ENCODE measurements at regions not wholly inside any gene's neighbourhood (a gene's known extent, or its start where the extent isn't known, plus 50 kb on each side); places are given as distances from the start of the nearest gene placed in this dataset.

DNA sequence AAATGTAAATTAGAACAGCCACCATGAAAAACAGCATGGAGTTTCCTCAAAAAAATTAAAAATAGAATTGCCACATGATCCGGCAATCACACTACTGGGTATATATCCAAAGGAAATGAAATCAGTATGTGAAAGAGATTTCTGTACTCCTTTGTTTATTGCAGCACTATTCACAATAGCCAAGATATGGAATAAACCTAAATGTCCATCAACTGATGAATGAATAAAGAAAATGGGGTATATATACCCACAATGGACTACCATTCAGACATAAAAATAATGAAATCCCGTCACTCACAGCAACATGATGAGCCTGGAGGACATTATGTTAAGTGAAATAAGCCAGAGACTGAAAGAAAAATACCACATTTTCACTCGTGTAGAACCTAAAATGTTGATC, 296.9 kb downstream of the RAP2B start:
- TF ChIP-seq, protein P1, sequence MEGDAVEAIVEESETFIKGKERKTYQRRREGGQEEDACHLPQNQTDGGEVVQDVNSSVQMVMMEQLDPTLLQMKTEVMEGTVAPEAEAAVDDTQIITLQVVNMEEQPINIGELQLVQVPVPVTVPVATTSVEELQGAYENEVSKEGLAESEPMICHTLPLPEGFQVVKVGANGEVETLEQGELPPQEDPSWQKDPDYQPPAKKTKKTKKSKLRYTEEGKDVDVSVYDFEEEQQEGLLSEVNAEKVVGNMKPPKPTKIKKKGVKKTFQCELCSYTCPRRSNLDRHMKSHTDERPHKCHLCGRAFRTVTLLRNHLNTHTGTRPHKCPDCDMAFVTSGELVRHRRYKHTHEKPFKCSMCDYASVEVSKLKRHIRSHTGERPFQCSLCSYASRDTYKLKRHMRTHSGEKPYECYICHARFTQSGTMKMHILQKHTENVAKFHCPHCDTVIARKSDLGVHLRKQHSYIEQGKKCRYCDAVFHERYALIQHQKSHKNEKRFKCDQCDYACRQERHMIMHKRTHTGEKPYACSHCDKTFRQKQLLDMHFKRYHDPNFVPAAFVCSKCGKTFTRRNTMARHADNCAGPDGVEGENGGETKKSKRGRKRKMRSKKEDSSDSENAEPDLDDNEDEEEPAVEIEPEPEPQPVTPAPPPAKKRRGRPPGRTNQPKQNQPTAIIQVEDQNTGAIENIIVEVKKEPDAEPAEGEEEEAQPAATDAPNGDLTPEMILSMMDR (IDR thresholded peaks at IDR 0.05) = no peak
- no peak for TF ChIP-seq EZH2 (IDR thresholded peaks at IDR 0.05; ENCODE audit: borderline replicate concordance, insufficient read depth, low read depth, low read length, poor library complexity, severe bottlenecking)
